NB4 (cell line): ENCODE measurements at regions not wholly inside any gene's neighbourhood (a gene's known extent, or its start where the extent isn't known, plus 50 kb on each side); places are given as distances from the start of the nearest gene placed in this dataset.
"Not testable (repeated sequence)": the region's sequence is repeated elsewhere in the genome, so short reads cannot be mapped to it uniquely, and the experiment has no call there.

Source experiments
- DNase-seq: peaks from one replicate; pipeline ENCODE4 v3.0.0; 2010; ENCODE audit warnings: low read depth
- H3K4me3 ChIP-seq: one replicate; pipeline ENCODE4 v1.5.1; 2011; ENCODE audit warnings: mild to moderate bottlenecking, low read depth, low read length, moderate library complexity
- MYC ChIP-seq: IDR thresholded peaks from 2 replicates; pipeline ENCODE4 v1.6.1; 2011; ENCODE audit warnings: low read depth, low read length
- POLR2A ChIP-seq: IDR thresholded peaks from 2 replicates; pipeline ENCODE4 v1.6.1; 2011; ENCODE audit warnings: mild to moderate bottlenecking; ENCODE audit not compliant: insufficient read length; ENCODE audit errors: extremely low read depth
- TF ChIP-seq, protein P1 (sequence below): IDR thresholded peaks from one replicate; pipeline ENCODE4 v1.5.1; 2012; ENCODE audit warnings: low read depth, low read length
- TF ChIP-seq, protein P2 (sequence below): IDR thresholded peaks from 2 replicates; pipeline ENCODE4 v1.6.1; 2011; ENCODE audit warnings: low read depth, low read length

DNA sequence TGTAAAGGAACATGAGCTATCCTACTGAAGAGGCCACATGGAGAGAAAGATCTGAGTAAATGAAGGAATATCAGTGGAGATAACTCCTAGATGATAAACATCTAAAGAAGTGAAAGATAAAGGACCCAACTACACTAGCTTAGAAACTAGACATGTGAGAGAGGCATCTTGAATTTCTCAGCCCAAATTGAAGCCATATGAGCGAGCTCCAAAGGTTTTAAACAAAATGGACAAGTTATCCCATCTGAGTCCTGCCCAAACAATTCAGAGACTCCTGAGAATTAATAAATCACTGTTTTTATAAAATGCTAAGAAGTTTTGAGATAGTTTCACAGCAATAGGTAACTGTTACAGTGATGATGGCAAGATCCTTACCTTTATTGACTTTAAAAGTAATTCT, 438.9 kb downstream of the NAV3 start:
- TF ChIP-seq MYC = no peak
- TF ChIP-seq, protein P1, sequence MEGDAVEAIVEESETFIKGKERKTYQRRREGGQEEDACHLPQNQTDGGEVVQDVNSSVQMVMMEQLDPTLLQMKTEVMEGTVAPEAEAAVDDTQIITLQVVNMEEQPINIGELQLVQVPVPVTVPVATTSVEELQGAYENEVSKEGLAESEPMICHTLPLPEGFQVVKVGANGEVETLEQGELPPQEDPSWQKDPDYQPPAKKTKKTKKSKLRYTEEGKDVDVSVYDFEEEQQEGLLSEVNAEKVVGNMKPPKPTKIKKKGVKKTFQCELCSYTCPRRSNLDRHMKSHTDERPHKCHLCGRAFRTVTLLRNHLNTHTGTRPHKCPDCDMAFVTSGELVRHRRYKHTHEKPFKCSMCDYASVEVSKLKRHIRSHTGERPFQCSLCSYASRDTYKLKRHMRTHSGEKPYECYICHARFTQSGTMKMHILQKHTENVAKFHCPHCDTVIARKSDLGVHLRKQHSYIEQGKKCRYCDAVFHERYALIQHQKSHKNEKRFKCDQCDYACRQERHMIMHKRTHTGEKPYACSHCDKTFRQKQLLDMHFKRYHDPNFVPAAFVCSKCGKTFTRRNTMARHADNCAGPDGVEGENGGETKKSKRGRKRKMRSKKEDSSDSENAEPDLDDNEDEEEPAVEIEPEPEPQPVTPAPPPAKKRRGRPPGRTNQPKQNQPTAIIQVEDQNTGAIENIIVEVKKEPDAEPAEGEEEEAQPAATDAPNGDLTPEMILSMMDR = no peak
- TF ChIP-seq POLR2A = no peak
- TF ChIP-seq, protein P2, sequence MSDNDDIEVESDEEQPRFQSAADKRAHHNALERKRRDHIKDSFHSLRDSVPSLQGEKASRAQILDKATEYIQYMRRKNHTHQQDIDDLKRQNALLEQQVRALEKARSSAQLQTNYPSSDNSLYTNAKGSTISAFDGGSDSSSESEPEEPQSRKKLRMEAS = no peak
- no peak for DNase-seq
- no peak overlapping the region for H3K4me3 ChIP-seq

DNA sequence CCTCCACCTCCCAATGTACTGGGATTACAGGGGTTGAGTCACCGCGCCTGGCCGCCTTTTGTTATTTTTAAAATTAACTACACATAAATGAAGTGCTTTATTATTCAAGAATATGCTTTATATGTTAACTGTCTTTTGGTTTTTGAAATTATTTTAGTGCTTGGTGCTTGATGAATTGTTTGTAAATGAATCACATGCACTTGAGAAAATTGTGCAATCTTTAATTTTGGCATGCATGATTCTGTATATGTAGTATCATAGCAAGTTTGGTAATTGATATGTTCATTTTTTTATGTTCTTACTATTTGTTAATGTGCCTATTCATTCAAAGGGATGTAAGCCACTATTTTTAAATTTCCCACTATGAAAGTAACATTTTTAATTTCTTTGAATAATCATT, 440.9 kb downstream of the NAV3 start:
- TF ChIP-seq, protein P2 = no peak
- TF ChIP-seq, protein P1 = no peak
- no peak for TF ChIP-seq MYC
- no peak for TF ChIP-seq POLR2A
- no peak for DNase-seq
- H3K4me3 ChIP-seq = no peak overlapping the region

DNA sequence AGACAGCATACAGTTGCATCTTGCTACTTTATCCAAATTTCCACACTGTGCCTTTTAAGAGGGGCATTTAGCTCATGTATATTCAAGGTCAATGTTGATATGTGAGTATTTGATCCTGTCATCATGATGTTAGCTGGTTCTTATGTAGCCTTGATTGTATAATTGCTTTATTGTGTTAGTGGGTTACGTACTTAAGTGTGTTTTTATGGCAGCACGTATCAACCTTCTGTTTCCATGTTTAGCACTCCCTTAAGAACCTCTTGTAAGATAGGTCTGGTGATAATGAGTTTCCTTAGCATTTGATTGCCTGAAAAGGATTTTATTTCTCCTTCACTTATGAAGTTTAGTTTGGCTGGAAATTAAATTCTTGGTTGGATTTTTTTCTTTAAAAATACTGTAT, 445.2 kb downstream of the NAV3 start:
- TF ChIP-seq POLR2A (no peak), MYC (no peak)
- TF ChIP-seq, protein P1 = no peak
- TF ChIP-seq, protein P2 = no peak

DNA sequence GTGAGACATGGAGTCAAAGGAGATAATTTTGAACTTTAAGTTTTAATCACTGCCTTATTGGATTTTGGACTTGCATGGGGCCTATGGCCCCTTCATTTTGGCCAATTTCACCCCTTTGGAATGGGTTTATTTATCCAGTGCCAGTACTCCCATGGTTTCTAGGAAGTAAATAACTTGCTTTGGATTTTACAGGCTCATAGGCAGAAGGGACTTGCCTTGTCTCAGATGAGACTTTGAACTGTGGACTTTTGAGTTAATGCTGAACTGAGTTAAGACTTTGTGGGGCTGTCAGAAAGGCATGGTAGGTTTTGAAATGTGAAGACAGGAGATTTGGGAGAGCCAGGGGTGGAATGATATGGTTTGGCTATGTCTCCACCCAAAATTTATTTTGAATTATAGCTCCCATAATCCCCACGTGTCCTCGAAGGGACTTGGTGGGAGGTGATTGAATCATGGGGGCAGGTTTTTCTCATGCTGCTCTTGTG, 448.1 kb downstream of the NAV3 start:
- TF ChIP-seq POLR2A (no peak), MYC (no peak)
- TF ChIP-seq, protein P1 = no peak
- TF ChIP-seq, protein P2 = no peak
- no peak for DNase-seq
- H3K4me3 ChIP-seq = no peak overlapping the region

More for the DNA sequence above, 445.2 kb downstream of the NAV3 start:
- H3K4me3 ChIP-seq = no peak overlapping the region
- no peak for DNase-seq

DNA sequence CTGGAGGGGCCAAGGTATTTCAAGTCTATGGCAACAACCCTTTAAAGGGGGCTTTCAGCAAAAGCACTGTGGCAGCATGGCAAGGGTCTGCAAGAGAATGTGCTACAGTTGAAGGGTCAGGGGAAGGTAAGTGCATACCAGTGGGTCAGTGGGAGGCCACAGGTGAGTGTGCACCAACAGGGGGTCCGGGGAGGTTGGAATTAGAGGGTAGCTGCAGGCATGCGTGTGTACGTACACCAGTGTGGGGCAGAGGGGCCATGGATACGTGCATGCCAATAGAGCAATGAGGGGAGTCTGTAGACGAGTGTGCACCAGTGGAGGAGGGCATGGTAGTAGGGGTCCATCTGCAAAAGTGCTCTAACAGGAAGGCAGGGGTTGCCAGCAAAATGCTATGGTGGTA, 448.9 kb downstream of the NAV3 start:
- no peak overlapping the region for H3K4me3 ChIP-seq
- TF ChIP-seq MYC = no peak
- TF ChIP-seq, protein P1 = no peak
- TF ChIP-seq, protein P2 = no peak
- TF ChIP-seq POLR2A = no peak
- DNase-seq = no peak

DNA sequence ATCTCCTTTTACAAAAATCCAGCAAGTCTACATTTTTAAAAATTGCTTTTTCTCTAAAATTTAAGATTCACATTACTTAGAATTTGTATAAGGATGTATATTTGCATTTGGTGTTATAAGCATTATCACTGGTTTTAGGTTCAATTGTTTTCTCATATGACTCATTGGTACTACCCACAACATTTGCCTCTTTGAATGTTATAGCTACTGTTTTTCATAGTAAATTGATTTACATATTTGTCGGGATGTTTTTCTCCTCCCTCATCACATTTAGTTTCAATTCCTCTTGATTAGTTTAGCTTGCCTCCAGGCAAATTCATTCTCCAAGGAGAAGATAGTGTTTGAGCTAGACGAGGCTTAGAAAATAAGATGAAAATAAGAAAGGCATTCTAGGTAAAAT, 450.4 kb downstream of the NAV3 start:
- H3K4me3 ChIP-seq, DNase-seq: not testable (repeated sequence)
